ENCODE measurements at regions not wholly inside any gene's neighbourhood (a gene's known extent, or its start where the extent isn't known, plus 50 kb on each side); places are given as distances from the start of the nearest gene placed in this dataset.

DNA sequence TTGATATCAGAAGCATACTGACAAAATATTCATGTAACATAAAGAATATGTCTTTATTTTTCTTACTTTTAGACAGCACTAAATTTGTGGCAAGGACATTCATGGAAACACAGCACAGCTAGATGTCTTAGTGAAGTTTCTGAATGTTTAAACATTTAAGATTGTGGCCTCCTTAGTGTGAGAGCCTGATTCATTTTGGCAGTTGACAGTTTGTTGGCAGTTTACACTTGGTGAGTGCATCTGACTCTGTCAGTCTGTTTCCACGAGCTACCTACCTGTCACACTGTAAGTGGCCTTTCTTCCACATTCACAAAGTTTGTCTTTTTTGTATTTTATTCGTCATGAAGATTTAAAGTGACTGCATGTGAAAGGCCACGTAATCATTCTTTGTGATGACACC lies 436.8 kb downstream of the TUSC1 start:
- TF ChIP-seq ZBTB7A (tag by site-specific recombination; IDR thresholded peaks at IDR 0.05; ENCODE audit: low read depth) (no peak), ZNF530 (tag by site-specific recombination; IDR thresholded peaks at IDR 0.05; ENCODE audit: low read depth) (no peak), GLI2 (tag by site-specific recombination; IDR thresholded peaks at IDR 0.05; ENCODE audit: borderline replicate concordance, low read depth) (no peak), ZNF670 (tag by site-specific recombination; IDR thresholded peaks at IDR 0.05; ENCODE audit: low read depth) (no peak), ZNF146 (tag by site-specific recombination; IDR thresholded peaks at IDR 0.05) (no peak), ZNF768 (tag by site-specific recombination; IDR thresholded peaks at IDR 0.05) (no peak)
- TF ChIP-seq, protein P1, sequence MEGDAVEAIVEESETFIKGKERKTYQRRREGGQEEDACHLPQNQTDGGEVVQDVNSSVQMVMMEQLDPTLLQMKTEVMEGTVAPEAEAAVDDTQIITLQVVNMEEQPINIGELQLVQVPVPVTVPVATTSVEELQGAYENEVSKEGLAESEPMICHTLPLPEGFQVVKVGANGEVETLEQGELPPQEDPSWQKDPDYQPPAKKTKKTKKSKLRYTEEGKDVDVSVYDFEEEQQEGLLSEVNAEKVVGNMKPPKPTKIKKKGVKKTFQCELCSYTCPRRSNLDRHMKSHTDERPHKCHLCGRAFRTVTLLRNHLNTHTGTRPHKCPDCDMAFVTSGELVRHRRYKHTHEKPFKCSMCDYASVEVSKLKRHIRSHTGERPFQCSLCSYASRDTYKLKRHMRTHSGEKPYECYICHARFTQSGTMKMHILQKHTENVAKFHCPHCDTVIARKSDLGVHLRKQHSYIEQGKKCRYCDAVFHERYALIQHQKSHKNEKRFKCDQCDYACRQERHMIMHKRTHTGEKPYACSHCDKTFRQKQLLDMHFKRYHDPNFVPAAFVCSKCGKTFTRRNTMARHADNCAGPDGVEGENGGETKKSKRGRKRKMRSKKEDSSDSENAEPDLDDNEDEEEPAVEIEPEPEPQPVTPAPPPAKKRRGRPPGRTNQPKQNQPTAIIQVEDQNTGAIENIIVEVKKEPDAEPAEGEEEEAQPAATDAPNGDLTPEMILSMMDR (tag by site-specific recombination; IDR thresholded peaks at IDR 0.05): no peak

Data from HEK293 (cell line).